GM21576 (cell line): ENCODE measurements at regions not wholly inside any gene's neighbourhood (a gene's known extent, or its start where the extent isn't known, plus 50 kb on each side); places are given as distances from the start of the nearest gene placed in this dataset.

Experiments
- ATAC-seq: cut with Tn5 transposase; IDR thresholded peaks from one replicate; pipeline ENCODE4 v1.9.1; 2021; ENCODE audit warnings: mild to moderate bottlenecking, moderate library complexity; ENCODE audit not compliant: unreplicated experiment

DNA sequence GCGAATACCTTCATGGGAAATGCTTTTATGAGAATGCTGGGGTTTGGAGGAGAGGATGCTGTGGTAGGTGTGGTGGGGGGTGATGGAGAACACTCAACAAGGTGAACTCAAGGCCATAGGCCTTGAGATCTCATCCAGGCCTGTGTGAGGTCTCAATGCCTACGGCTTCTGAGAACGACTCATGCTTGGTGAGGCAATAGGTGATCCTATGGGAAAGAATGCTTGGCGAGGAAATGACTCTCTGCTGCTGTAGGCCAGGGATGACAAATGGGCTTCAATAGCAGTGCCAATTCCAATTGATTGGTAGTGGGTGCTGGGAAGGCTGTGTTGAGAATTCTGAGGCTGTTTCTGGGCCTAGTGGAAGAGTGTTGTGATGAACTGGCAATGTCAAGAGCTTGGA, 280.2 kb upstream of the CLINT1 start:
- no peak for ATAC-seq

DNA sequence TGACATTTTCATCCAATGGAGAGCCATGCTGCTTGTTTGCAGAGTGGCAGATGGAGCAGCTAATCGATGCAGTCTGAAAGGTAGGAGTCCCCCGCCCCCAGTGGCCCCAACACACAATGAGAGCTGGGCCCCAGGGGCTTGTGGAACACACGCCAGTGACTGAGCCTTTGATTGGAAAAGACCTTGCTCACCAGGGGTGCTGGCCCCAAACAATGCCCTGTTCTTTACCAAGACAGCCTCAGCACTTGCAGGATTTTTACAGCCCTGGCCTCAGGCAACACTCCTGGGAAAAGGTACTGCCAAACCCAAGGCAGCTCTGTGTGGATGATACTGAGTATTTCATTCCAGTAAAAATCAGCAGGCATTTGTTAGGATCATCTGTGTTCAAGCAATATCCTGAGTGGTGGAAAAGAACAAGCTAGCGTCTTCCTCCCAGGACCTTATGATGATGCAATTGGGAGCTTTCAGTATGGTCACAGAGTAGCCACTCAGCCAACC, 276.8 kb upstream of the CLINT1 start:
- no peak for ATAC-seq

GRCh38 chr5:158133369-158133768, 274.4 kb upstream of the CLINT1 start:
- no peak for ATAC-seq

DNA sequence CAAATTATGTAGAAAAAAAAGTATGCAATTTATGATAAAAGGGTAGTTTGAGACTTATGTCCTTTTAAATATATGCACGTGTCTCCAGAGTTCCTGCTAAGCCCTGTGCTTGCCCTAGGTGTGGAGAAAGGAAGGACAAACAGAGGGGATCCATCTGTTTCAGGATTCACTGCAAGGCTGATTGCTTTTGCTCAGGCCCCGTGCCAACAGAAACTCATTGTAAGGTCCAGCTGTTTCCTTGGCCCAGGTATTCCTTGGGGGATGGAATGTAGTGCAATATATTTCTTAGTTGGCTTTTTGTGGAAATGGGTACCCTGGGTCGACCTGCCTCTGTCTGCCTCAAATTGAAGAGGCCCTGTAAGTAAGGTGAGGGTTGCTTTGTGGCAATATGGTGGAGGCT, 268.6 kb upstream of the CLINT1 start:
- no peak for ATAC-seq

GRCh38 chr5:158126442-158127405, 267.8 kb upstream of the CLINT1 start:
- ATAC-seq: no peak

- ATAC-seq: no peak
These were observed 265.8 kb upstream of the CLINT1 start for GRCh38 chr5:158124606-158125316.

DNA sequence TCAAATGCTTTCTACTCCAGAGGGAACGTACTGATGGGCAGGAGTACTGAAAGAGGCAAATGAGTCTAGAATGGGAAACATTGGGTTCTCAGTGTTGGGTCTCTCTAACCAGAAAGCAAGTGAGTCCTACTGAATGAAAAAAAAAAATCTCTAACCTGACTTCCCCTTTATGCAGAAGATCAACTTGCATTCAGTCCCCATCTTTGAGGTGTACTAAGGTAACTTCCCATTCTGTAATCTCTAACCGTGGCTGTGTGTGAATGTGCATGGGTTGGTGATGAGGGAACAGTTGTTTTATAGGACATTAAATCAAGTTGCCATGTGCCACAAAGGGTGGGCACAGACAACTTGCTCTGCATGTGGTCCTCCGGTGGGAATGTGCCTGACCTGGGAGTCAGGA, 264.6 kb upstream of the CLINT1 start:
- no peak for ATAC-seq

DNA sequence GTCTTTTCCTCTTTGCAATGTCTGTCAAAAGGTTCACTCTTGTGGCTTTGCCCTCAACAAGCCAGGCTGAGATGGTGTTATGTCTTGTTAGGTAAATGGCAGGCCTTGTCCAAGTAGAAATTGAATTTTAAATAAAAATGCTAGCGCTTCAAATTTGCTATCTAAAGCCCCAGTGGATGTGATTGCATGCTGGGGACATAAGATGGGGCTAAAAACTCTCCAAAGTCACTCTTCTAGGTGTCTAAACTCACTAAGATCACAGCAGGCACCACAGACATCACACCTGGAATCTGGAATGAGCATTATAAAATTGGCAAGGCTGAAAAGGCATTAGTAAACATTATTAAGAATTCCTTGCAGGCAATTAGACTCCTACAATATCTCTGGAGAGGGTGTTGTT, 262.7 kb upstream of the CLINT1 start:
- ATAC-seq: no peak

GRCh38 chr5:158120760-158121159, 261.8 kb upstream of the CLINT1 start:
- no peak for ATAC-seq

GRCh38 chr5:158119961-158120723, 261.2 kb upstream of the CLINT1 start:
- no peak for ATAC-seq

- ATAC-seq: no peak
These were observed 258.7 kb upstream of the CLINT1 start for GRCh38 chr5:158117467-158118160.

DNA sequence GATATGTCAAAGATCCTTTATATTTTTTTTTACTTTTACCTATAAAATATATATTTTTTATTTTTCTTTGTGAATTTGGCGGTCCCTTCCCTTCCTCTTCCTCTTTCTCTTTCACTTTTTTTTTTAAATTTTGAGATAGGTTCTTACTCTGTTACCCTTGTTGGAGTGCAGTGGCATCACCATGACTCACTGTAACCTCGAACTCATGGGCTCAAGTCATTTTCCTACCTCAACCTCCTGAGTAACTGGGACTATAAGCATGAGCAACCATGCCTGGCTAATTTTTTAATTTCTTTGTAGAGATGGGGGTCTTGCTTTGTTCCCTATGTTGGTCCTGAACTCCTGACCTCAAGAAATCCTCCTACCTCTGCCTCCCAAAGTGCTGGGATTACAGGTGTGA, 258.0 kb upstream of the CLINT1 start:
- ATAC-seq: no peak

DNA sequence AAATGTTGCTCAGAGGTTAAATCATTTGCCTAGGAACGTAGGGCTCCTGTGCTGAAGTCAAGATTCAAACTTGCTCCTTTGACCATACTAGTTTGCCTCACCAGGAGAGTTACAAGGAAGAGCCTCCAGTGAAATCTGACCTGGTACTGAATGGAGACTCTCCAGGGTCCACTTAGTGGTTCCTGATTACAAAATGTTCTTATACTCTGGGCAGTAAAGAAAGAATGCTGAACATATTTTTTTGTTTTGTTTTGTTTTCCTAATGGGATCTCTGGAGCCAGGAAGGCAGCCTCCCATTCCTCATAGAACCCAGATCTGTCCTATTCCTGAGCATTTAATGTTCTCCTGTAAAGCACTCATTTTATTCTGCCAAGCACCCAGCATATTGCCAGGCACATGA, 256.5 kb upstream of the CLINT1 start:
- ATAC-seq: no peak

GRCh38 chr5:158108177-158108576, 249.2 kb upstream of the CLINT1 start:
- ATAC-seq: no peak

DNA sequence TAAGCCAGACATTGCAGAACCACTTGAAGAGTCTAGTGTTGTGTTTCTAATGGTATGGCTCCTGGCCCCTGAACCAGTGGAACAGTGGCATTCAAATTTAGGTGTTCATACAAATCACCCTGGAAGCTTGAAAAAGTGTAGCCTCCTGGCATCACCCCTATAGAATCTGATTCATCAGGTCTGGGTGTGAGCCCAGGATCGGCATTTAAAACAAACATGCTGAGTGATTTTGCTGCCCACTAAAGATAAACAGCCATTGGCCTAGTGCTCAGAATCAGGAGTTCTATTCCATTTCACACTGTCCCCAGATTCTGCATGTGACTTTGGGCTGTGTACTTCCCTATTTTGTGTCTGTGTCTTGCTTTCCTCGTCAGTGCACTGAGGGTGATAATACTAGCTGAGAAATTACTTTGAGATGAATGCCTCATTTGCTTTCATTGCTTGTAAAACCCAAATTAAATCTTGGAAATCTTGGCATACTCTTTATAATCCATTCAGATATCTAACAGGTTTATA, 241.5 kb upstream of the CLINT1 start:
- no peak for ATAC-seq

DNA sequence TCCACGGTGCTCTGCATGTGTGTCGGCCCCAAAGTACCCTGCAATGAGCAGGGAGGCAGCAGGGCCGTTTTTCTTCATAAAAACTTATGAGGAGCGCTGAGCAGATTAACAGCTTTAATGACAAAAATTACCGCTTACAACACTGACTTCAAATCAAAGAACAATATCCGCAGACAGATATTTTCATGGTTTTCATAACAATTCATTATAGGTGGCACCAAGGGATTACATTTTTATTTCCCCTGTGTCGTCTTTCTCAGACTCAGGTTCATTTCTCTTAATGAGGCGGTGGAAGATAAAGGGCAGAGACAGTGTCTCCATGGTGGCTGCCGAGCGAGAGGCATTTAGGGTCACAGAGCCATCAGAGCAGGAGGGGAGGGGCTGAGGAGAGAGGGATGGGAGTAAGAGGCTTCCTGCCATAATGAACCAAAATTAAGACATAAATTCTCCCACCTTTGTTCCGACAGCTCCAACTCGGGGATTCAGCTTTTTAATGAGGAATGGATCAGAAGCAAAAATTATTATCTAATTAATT, 240.7 kb upstream of the CLINT1 start:
- ATAC-seq: no peak

GRCh38 chr5:158096835-158097234, 237.9 kb upstream of the CLINT1 start:
- no peak for ATAC-seq

DNA sequence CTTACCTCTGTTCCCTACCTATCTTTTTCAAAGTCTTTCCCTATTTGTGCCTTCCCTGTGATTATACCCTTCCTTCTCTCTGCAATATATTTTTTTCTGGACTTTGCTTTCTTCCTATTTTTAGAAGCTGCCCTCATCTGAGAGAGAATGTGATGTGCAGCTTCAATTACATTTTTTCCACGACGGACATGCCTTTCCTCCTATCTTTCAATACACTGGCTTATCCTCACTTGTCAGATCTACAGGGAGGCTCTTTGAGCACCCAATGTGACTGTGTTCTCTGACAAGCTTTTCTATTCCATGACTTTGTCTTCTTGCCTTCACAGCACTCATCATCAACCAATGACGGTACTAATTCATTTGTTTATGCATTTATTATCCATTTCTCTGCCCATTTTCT, 227.9 kb upstream of the CLINT1 start:
- ATAC-seq: no peak

GRCh38 chr5:158084292-158084691, 225.3 kb upstream of the CLINT1 start:
- ATAC-seq: no peak

DNA sequence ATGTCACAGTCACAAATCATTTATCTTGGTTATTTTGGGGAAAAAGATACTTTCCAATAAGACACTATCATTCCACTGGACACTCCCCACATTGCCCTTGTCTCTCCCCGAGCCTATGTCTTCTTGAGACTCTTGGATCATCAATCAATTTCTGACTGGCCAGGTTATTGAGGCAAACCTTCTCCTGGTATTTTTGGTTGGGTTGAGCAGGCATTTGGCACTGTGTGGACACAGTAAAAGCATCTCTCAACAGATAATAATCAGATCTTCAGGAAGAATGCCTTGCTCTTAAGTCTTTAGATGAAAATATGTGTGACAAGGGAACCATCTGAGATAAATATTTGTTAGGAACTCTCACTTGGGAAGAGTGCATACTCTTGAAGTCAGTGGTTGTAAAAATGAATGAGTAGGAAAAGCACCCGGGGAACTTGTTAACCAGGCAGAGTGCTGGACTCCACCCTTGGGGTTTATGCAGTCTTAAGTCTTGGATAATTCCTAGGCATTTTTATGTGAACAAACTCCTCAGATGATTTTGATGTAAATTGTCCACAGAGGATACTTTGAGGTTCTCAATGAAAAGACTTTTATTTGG, 223.8 kb upstream of the CLINT1 start:
- no peak for ATAC-seq
